Umbilical cord (tissue), 1 donor: ENCODE measurements at regions not wholly inside any gene's neighbourhood (a gene's known extent, or its start where the extent isn't known, plus 50 kb on each side); places are given as distances from the start of the nearest gene placed in this dataset.

ENCODE experiments used
- DNase-seq: peaks from one replicate; pipeline ENCODE4 v3.0.0-alpha.2; 2015; ENCODE audit warnings: low spot score

DNA sequence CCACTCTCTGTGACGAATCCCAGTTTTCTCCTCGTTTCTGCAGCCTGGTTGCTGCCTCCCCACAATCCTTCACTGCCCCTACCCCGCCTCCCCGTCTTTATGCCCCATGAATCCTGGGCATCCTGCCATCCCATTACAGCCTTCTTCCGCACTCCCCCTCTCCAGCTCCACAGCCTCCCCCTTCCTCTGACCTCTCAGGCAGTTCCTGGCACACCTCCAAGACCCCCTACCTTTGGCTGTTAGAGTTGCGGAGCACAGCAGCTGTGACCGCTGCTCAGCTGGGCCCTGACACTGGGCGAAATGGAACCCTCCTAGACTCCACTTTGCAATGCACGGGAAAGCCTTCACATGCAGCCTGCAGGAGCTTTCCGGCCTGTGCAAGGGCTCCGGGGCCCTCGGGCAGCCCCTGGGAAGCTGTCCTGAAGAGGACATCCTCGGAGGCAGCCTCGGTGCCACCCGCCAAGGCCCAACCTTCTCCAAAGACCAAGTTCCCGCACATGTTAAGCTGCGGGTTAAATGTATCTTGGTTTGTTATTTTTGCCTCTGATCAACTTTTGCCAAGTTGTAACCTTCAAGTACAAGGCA is 400.7 kb upstream of the MKI67 start:
- DNase-seq = peak; percentile 40

DNA sequence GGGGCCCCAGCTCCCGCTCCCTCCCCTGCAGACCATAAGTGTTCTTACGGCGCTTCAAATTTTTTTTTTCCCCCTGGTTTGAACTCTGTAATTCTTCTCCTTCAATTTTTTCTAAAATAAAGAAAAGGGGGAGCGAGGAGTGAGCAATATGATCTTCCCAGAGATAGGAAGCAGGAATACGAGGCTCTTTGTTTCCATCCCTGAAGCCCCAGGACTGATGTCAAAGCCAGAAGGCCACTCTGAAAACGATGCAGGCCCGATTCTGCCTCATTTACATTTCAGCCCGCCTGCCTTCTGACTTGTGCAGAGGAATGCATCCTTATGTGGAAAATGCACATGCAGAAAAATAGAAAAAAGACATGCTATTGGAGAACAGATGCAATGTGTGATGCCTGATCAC is 401.5 kb upstream of the MKI67 start:
- no peak for DNase-seq

DNA sequence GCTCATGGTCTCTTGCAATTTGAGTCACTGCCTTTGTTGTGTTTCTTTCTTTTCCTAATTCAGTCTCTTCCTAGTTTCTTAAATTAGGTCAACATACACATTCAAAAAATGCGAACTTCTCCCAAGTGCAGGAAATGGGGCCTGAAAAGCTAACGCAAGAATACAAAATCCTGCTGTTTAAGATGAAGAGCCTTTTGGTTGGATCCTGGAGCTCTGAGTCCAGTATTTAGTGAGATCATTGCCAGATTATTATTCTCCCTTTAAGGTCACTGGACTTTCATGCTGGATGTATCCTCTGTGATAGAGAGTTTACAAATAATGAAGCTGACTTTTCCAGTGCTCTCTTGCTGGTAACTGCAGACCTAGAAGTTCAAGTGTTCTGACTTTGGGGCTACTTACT is 401.9 kb upstream of the MKI67 start:
- DNase-seq = peak; percentile 51

DNA sequence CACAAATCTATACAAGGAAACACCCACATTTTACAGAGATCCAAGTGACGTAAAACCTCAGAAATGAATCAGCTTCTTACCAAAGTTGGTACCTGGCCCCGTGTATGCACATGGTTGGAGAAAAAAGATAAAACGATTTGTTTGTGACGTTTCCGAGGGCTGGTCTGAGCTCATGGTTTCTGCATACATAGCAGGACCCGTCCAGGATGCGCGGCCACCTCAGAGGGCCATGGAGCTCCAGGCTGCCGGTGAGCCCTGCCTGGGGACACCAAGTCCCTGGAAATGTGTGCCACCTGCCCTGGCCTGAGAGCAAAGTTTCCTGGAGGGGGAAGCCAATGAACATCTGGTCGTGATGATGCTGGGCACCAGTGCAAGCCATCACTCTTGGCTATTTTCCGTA is 402.6 kb upstream of the MKI67 start:
- no peak for DNase-seq

DNA sequence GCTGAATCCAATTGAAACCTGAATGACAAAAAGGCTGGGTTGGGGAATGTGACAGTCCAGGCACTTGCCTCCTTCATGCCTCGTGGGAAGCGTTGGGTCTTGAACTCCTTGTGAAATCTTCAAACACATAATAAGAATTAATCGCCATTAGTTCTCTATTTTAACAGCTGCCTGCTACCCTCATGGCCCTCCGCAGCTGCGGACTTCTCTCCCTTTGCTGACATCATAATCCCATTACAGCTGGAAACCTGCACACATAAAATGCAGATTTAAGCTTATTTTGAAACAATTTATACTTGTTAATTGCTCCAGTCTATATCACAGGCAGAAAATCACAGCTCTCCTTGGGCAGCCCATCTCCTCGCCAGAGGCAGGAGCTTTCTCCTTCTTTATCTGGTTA is 403.0 kb upstream of the MKI67 start:
- DNase-seq = no peak

DNA sequence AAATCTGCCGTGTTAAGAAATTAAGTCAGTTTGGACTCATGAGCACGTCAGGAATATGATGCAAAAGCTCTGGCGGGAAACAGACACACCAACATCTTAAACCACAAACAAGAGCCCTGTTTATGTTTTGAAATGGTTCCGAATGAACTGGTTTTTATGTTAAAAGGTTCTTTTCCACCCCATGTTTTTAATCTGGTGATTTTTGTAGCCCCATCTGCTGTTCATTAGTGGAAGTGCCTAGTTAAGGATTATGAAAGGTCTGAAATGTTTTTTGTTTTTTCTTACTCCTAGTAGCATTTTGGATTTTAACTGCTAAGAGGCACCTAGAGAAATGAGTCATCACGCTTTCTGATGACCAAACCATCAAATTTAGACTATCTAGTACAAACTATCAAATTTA is 404.1 kb upstream of the MKI67 start:
- DNase-seq = peak; percentile 40

DNA sequence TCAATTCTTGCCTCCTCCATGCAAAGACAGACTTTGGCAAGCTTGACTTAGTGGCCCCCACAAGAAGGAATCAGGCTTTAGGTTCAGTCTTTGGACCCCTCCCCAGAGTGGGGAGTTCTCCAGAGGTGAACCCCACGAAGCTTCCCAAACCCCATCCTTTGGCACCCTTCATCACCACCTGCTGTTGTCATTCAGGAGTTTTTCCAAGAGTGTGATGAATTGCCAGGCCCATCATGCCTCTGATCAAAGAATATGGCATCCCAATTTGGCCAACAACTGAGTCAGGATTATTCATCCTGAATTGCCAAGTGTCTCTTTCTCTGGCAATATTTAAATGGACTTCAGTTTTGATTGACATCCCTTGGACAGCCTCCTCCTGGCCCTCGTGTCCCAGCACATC is 404.7 kb upstream of the MKI67 start:
- DNase-seq = no peak

DNA sequence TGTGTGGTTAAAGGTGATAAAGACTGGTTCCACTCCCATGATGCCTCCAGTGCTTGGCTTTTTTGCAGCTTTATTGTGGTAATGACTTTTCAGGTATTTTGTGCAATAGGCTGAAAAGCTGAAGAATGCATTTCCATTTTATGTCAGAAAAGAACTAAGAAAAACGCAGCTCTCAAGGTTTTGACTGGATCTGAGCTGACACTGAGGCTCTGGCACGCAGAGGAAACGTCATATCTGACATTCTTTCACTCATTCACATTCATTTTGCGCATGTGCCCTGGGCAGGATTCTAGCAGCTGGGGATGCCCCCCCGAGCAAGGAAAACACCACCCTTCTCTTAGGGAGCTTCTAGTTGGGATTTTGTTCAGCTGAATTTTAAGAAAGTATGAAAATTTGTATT is 408.5 kb upstream of the MKI67 start:
- no peak for DNase-seq

DNA sequence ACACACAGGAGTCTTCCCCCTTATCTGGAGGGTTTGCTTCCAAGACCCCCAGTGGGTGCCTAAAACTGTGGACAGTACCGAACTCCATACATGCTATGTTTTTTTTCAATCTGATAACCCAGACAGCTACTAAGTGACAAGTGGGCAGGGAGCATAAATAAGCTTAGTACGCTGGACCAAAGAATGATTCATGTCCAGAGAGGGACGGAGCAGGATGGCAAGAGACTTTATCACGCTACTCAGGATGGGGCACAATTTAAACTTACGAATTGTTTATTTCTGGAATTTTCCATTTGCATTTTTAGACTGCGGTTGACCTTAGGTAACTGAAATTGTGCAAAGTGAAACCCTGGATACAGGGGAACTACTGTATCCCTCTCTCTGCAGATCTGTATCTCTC is 410.0 kb upstream of the MKI67 start:
- DNase-seq = no peak

DNA sequence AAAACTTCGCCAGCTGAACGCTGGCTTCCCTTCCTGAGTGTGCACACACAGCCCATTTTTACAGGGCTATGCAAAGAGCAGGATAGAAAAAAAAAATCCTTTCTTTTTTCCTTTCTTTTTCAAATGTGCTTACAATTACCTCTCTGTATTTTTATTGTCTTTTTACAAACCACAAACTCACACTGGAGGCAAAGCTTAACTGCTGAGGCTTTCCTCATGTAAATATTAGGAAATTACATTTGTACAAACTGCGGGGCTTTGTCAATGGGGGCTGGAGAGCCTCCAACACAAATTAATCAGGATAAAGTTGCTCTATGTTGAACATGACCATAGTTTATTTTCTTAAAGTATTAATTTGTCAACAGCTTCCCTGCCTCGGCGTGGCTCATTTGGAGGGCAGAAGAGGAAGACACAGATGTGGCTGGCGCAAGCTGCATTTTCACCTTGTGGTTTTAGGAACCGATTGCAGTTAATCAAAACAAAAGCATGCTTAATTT is 411.7 kb upstream of the MKI67 start:
- no peak for DNase-seq

DNA sequence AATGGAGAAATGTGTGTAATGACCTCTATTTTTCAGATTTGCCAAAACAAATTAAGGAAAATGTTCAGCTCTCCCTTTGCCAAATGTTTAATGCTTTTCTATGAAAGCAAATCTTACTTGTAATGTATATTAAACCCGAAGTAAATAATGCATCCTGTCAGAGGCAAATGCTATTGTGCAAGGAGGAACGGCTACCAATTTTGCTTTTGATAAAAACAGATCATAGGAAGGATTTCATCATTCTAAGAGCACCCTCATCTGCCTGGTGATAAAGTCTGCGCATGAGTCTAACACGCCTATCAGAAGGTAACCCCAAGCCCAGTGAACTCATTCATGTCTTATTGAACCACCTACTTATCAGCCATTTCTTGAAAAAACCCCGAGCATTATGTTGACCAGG is 412.4 kb upstream of the MKI67 start:
- no peak for DNase-seq

DNA sequence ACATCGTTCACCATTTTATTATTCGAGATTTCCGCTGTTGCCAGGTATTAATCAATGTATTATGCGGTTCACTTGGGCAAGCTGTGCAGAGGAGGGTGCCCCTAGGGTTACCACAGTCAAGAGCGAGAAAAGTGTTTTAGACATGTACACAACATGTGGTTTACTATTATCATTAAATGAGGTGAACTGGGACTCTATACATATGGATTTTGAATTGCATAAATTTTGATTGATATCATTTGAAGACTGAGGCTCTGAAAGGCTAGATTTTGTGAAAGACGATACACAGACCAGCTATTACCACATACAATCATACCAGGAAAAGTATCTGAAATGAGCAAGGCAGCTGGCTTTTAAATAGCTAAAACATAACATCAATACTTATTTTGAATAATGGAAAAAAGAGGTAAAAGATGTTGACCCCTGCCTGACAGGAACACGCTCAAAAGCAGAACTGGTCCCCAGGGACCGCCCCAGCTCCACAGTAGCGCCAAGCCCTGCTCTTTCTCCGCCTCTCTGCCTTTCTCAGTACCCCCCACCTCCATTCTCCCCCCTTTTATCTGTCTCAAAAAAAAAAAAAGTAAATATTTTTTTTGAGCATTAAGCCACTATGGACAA is 413.4 kb upstream of the MKI67 start:
- peak; percentile 66 for DNase-seq

DNA sequence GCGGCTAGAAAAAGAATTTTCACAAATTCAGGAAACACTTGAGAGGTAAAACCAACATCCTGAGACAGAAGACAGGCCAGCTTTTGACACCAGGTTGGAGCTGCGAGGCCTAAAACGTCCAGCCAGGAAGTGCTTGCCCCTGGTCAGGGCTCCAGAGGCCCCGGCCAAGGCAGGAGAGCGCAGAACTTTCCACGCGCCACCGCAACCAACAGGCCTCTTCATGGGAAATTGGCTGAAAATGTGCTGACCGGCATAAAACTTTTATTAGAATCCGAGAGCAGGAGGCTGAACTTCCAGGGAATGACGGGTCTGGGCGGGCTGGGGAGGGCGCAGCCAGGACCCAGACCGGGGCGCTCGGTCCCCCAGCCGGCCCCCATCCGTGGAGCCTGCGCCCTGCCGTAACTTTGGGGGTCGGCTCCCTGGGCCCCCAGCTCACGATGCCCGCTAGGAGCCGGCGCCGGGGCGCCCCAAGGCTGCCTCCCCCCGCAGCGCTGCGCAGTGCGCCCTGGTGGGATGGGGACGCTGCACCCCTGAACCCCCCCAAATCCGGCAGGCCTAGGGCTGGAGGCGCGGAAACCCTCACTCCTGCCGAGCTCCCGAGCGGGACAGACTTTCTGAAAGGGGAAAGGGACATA is 414.0 kb upstream of the MKI67 start:
- peak; percentile 87 for DNase-seq

DNA sequence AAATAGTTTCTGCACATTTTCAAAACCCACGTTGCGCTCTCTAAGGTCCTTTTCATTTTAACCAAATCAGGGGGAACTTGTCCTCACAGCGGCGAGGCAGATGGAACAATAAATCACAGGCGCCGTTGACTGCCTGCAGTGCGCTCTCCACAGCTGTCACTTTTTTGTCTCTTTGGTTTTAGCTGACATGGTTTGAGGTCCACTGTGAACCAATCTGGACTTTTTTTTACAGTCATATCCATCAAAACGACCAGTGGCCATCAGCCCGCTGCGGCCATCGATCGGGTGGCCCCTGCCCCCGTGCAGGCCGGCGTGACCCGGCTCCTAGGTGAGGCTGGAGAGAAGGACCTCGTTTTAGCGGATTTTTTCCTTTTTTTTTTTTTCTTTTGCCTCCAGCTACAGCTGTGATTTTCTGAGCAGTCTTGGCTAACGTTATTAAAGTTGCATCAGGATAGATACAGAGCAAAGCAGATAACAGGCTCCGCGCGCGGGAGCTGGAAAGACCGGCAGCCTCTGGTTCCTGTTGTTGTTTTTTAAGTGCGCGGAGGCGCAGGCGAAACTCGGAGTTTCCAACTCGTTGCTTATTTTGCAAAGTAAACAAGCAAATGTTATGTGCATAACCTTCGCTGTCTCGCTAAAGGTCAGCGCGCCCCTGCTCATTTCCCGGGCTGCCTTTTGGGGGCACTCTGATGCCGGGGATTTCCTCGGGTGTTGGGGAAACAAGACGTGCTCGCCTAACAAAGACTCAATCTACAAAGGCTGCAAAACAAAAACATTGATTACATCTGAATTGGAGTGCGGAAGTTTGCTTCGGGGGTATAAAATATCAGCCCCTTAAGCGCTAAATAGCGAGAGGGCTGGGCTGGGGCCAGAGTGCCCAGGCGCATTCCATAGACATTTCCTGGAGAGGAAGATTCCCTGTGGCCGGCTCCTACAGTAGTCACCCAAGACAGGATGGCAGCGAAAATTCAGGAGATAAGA is 414.8 kb upstream of the MKI67 start:
- DNase-seq = peak; percentile 86

DNA sequence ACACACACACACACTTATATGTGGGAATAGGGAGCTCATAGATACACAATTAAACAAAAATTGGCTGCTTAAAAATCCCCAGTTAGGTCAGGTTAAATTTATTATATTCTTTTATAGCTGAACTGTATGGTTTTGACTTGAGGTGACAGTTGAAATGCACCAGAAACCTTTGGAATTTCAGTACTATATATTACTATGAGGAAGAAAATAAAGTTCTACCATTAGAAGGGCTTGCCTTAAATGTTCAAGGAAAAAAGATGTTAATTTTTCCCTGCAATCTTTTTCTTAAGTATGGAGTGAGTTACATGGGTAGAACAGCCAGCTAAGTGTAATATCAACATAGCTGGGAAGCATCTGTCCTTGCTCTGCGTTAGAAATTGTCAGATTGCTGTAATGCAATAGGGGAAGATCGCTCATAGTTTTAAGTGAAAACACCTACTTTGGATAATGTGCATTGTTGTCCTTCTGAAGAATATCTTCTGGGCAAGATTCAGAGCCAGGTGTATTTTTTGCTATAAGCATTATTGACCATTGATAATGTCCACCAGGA is 415.8 kb upstream of the MKI67 start:
- peak; percentile 78 for DNase-seq

DNA sequence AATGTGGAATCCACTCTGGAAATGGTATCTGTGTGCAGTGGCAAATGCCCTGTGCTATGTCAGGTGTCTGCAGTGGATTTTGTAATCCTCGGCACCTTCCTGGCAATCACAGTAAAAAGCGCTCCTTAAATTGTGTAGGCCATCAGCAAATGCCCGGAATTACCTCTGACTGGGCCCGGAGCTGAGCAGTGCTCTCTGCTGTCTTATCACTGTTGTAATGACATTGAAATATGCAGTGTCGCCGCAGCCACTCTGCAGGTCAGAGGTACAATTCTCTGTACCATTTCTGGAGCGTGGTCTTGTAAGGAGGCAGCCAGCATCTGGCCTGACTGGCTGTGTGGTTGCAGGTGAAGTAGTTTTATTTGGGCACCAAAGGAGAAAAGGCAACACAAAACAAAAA is 416.4 kb upstream of the MKI67 start:
- DNase-seq = no peak

DNA sequence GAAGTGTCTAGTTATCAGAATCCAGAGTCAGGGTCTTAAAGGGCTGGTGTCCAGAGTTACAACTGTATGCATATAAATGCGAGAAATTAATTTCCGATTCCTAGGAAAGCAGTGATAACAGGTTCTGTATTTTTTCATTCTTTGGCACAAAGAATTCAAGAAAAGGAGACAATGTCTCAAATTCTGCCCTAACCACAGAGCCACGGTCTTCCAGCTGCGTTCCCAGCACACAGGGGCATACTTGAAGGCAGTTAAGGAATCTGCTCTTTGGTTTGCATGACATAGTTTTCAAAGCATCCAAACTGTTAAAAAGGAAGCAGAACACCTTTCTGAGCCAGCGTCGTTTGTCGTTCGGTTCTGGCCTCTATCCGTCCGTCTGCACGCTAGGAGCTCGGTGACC is 416.9 kb upstream of the MKI67 start:
- DNase-seq = no peak

DNA sequence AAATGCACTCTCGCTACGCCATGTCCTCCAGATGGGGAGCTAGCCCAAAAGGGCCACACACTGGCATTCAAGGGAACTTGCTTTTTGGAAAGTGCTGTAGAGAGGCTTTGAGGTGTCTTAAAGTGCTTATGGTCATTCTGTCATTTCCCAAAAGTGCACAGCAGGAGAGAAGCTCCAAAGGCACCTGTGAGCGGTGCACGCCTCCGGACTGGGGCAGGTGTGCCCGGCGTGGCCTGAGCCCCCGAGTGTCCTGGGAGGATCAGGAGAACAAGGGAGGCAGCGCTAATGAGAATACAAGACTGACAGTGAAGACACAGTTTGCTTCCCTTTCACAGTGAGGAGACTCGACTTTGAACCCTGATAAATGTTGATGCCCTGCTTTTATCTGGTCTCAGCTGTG is 419.0 kb upstream of the MKI67 start:
- DNase-seq = no peak

DNA sequence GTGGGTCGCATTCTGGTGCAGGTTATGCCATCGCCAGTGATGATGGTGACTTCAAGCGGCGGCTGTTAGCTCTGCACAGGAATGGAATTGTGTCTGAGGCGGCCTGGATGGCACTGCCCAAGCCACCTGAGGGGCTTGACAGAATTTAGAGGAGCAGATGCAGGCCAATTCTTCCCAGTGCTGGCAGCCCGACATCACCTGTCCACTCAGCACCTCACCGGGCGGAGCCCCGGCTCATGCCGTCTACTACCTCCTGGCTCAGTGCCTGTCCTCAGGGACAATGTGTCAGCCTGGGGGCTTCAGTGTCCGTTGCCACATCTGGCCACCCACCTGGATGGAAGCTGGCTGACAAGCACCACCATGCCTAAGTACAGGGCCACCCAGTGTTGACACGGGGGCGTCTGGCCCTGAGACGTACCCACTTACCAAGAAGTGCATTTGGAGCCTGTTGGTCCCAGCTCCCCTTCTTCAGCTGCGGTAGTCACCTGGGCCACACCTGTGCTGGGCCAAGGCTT is 420.5 kb upstream of the MKI67 start:
- no peak for DNase-seq

DNA sequence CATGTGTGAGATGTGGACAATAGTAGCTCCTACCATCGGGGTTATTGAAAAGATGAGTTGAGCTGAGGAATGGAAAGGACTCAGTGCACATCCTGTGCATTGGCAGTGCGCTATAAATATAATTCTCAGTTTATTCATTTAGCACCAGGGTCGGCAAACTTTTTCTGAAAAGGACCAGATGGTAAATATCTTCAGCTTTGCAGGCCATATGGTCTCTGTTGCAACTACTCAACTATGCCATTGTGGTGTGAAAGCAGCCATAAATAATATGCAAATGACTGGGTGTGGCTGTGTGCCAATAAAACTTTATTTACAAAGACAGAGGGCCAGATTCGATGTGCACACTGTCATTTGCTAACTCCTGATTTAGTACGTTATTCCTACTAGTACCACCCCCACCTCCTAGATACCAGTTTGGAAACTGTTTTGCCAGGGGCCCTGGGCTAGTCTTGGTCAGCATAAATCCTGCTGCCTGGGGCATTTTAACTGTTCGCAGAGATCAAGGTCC is 422.9 kb upstream of the MKI67 start:
- no peak for DNase-seq

DNA sequence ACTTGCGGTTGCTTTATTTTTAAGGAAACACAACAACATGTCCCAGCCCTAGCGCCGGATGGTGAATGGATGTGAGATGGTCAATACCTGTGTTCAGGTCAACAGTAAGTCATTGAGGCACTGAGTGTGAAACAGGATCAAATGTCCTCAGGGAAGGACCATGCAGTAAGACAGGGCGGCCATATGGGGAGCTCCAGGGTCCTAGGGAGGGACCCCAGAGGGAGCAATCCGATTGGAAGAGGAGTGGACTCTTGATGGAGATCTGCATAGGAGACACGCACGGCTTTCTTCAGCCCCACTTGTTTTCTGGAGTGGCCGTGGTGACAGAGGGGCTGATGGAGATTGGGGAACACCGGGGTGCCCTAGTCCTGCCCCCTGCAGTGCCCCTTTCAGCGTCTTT is 423.8 kb upstream of the MKI67 start:
- DNase-seq = no peak
